Liver (tissue), 7 donors: ENCODE measurements at regions not wholly inside any gene's neighbourhood (a gene's known extent, or its start where the extent isn't known, plus 50 kb on each side); places are given as distances from the start of the nearest gene placed in this dataset.

ENCODE experiments used
- DNase-seq: peaks from one replicate; pipeline ENCODE4 v3.0.0-alpha.2; 2017; ENCODE audit warnings: low spot score
- H3K27ac ChIP-seq, 2 donors: one replicate each; pipeline ENCODE4 v1.7.0; 2013; ENCODE audit warnings: inconsistent platforms in 2 of 2, low read length in 2 of 2, control low read depth in 1 of 2, low read depth in 1 of 2, mild to moderate bottlenecking in 1 of 2
- H3K27me3 ChIP-seq, 4 donors: one replicate each; pipeline versions ENCODE4 v1.6.1 to v1.7.0; 2013; ENCODE audit warnings: low read length in 3 of 4, inconsistent platforms in 1 of 4, mild to moderate bottlenecking in 1 of 4, moderate library complexity in 1 of 4; ENCODE audit not compliant: control insufficient read depth in 4 of 4, insufficient read depth in 4 of 4
- H3K36me3 ChIP-seq, 4 donors: one replicate each; pipeline versions ENCODE4 v1.6.1 to v1.7.0; 2013; ENCODE audit warnings: low read length in 3 of 4, mild to moderate bottlenecking in 3 of 4, low read depth in 1 of 4, moderate library complexity in 1 of 4; ENCODE audit not compliant: control insufficient read depth in 4 of 4, insufficient read depth in 3 of 4
- H3K4me1 ChIP-seq, 4 donors: one replicate each; pipeline versions ENCODE4 v1.6.1 to v1.7.0; 2013; ENCODE audit warnings: low read length in 3 of 4, mild to moderate bottlenecking in 3 of 4, moderate library complexity in 1 of 4; ENCODE audit not compliant: control insufficient read depth in 4 of 4, insufficient read depth in 4 of 4
- H3K4me3 ChIP-seq, 3 donors: one replicate each; pipeline versions ENCODE4 v1.6.1 to v1.7.0; 2013; ENCODE audit warnings: low read length in 3 of 3, control low read depth in 1 of 3, low read depth in 1 of 3, mild to moderate bottlenecking in 1 of 3
- H3K9ac ChIP-seq, 2 donors: one replicate each; pipeline ENCODE4 v1.7.0; 2013; ENCODE audit warnings: low read length in 2 of 2, mild to moderate bottlenecking in 2 of 2, moderate library complexity in 2 of 2, control low read depth in 1 of 2, low read depth in 1 of 2
- H3K9me3 ChIP-seq, 4 donors: one replicate each; pipeline versions ENCODE4 v1.6.1 to v1.7.0; 2013; ENCODE audit warnings: low read length in 3 of 4; ENCODE audit not compliant: control insufficient read depth in 4 of 4
- EGR1 ChIP-seq, 2 donors: IDR thresholded peaks; 2 replicates each; pipeline ENCODE4 v1.6.1; 2016 to 2018; ENCODE audit warnings: antibody characterized with exemption in 2 of 2, low read depth in 2 of 2
- FOXA1 ChIP-seq: IDR thresholded peaks from 2 replicates; pipeline ENCODE4 v1.6.1; 2016; ENCODE audit warnings: antibody characterized with exemption
- GABPA ChIP-seq, 2 donors: IDR thresholded peaks in 1 of 2; conservative IDR thresholded peaks in 1 of 2; 2 replicates each; pipeline ENCODE4 v1.6.1; 2016; ENCODE audit warnings: antibody characterized with exemption in 2 of 2, mild to moderate bottlenecking in 1 of 2, moderate library complexity in 1 of 2
- HNF4A ChIP-seq, 2 donors: conservative IDR thresholded peaks; 2 replicates each; pipeline ENCODE4 v1.6.1; 2016; ENCODE audit warnings: antibody characterized with exemption in 2 of 2, mild to moderate bottlenecking in 2 of 2
- HNF4G ChIP-seq: IDR thresholded peaks from 2 replicates; pipeline ENCODE4 v1.6.1; 2016; ENCODE audit warnings: antibody characterized with exemption
- JUND ChIP-seq, 2 donors: IDR thresholded peaks; 2 replicates each; pipeline ENCODE4 v1.6.1; 2016; ENCODE audit warnings: antibody characterized with exemption in 2 of 2
- NR2F2 ChIP-seq: IDR thresholded peaks from 2 replicates; pipeline ENCODE4 v1.6.1; 2016; ENCODE audit warnings: antibody characterized with exemption
- RAD21 ChIP-seq, 2 donors: IDR thresholded peaks; 2 replicates each; pipeline ENCODE4 v1.6.1; 2016; ENCODE audit warnings: antibody characterized with exemption in 2 of 2, mild to moderate bottlenecking in 2 of 2
- REST ChIP-seq: IDR thresholded peaks from 2 replicates; pipeline ENCODE4 v1.6.1; 2016; ENCODE audit warnings: antibody characterized with exemption, mild to moderate bottlenecking
- RXRA ChIP-seq, 2 donors: IDR thresholded peaks; 2 replicates each; pipeline ENCODE4 v1.6.1; 2017 to 2018; ENCODE audit warnings: antibody characterized with exemption in 2 of 2, mild to moderate bottlenecking in 1 of 2
- SP1 ChIP-seq: IDR thresholded peaks from 2 replicates; pipeline ENCODE4 v1.6.1; 2018; ENCODE audit warnings: antibody characterized with exemption, mild to moderate bottlenecking
- TAF1 ChIP-seq: conservative IDR thresholded peaks from 2 replicates; pipeline ENCODE4 v1.6.1; 2016; ENCODE audit warnings: antibody characterized with exemption, mild to moderate bottlenecking
- YY1 ChIP-seq: IDR thresholded peaks from 2 replicates; pipeline ENCODE4 v1.6.1; 2016; ENCODE audit warnings: antibody characterized with exemption, mild to moderate bottlenecking
- ZBTB33 ChIP-seq: IDR thresholded peaks from 2 replicates; pipeline ENCODE4 v1.6.1; 2016; ENCODE audit warnings: antibody characterized with exemption
- WGBS: extraction: QIAGEN DNeasy Blood & Tissue Kit; methylation state at CpG from one replicate; pipeline ENCODE4 v1.1.7; 2013; 5-methylcytosine and 5-hydroxymethylcytosine counted together
- TF ChIP-seq, protein P1 (sequence below): IDR thresholded peaks from 2 replicates; pipeline ENCODE4 v1.6.1; 2016; ENCODE audit warnings: antibody characterized with exemption
- TF ChIP-seq, protein P2 (sequence below): IDR thresholded peaks from 2 replicates; pipeline ENCODE4 v1.6.1; 2016; ENCODE audit warnings: antibody characterized with exemption
- donor health status: healthy.
- donor health status: healthy.
- donor health status: healthy.
- donor health status: healthy.

DNA sequence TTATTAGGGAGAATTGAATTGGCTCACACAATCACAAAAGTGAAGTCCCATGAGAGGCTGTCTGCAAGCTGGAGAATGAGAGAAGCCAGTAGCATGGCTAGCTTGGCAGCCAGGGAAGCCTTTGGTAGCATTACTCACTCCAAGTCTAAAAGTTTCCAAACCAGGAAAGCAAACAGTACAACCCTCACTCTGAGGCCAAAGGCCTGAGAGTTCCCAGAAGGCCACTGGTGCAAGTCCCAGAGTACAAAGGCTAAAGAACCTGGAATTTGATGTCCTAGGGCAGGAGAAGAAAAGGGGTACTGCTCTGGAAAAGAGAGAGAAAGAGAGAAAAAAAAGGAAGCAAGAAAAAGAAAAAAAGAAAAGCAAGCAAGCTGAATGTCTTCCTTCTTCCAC, 318.2 kb downstream of the RND3 start (continued):
- TF ChIP-seq REST (peak; percentile 81), GABPA (IDR thresholded peaks at IDR 0.05 in 1 of 2, conservative IDR thresholded peaks at IDR 0.05 in 1 of 2) (peak in 1 of 2 donors; percentile 24), JUND (IDR thresholded peaks at IDR 0.05) (peak; percentile 94 to 97), SP1 (peak; percentile 96)

- H3K27ac ChIP-seq = peak overlapping the region; percentile 84 to 88
- no peak overlapping the region for H3K4me3 ChIP-seq
- no peak for DNase-seq
- H3K27me3 ChIP-seq = no peaks in the 10 kb centered on the region
- TF ChIP-seq RXRA (IDR thresholded peaks at IDR 0.05) (no peak), GABPA (IDR thresholded peaks at IDR 0.05 in 1 of 2, conservative IDR thresholded peaks at IDR 0.05 in 1 of 2) (no peak), SP1 (no peak), FOXA1 (no peak), RAD21 (IDR thresholded peaks at IDR 0.05) (no peak), JUND (IDR thresholded peaks at IDR 0.05) (no peak), ZBTB33 (no peak), YY1 (no peak), REST (no peak), TAF1 (no peak), NR2F2 (no peak), EGR1 (IDR thresholded peaks at IDR 0.05; ENCODE audit: low read depth in 2 of 2) (no peak), HNF4A (conservative IDR thresholded peaks at IDR 0.05) (no peak), HNF4G (no peak)
- TF ChIP-seq, protein P1, sequence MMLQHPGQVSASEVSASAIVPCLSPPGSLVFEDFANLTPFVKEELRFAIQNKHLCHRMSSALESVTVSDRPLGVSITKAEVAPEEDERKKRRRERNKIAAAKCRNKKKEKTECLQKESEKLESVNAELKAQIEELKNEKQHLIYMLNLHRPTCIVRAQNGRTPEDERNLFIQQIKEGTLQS = no peak
- TF ChIP-seq, protein P2, sequence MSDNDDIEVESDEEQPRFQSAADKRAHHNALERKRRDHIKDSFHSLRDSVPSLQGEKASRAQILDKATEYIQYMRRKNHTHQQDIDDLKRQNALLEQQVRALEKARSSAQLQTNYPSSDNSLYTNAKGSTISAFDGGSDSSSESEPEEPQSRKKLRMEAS = no peak
- no peaks in the 10 kb centered on the region for H3K36me3 ChIP-seq
- H3K9ac ChIP-seq = peak overlapping the region in 1 of 2 donors; percentile 25
- H3K4me1 ChIP-seq = peaks cover 12 to 54% (median 36%) of the 10 kb centered on the region in 4 donors
- WGBS = 15% methylated on average over 1 of the region's 1 CpG
- H3K9me3 ChIP-seq = peaks cover 0 to 5% (median 0%) of the 10 kb centered on the region in 4 donors
Measured at GRCh38 chr2:150168595-150169236, 318.8 kb downstream of the RND3 start.
